ENCODE measurements at regions not wholly inside any gene's neighbourhood (a gene's known extent, or its start where the extent isn't known, plus 50 kb on each side); places are given as distances from the start of the nearest gene placed in this dataset.

DNA sequence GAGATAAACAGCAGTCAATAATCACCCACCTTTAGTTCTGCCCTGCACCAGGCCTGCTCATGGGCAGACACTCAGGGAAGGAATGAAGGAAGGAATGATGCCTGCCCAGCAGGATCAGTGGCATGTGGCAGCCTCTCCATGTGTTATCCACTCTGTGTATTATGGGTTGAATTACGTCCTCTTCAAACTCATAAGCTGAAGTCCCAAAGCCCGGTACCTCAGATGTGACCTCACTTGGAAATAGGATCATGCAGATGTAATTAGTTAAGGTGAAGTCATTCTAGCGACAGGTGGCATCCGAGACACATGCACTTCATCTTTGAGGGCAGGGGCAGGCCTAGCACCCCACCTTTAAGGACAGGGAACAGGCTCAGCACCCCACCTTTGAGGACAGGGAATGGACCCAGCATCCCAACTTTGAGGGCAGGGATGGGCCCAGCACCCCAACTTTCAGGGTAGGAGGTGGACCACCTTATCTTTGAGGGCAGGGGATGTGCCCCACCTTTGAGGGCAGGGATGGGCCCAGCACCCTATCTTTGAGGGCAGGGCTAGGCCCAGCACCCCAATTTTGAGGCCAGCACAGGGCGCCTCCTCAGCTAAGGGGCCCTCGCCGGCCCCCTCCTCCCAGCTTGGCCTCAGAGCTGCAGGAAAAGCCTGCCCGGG is 127.6 kb downstream of the URI1 start:
- Histone ChIP-seq H3K4me1 (ENCODE audit: control insufficient read depth in 4 of 4, insufficient read depth in 4 of 4, low read length in 3 of 4) (peaks cover 0 to 6% (median 0%) of the 10 kb centered on the region in 4 donors), H3K9me3 (ENCODE audit: control insufficient read depth in 4 of 4, low read length in 3 of 4) (no peaks in the 10 kb centered on the region), H3K36me3 (ENCODE audit: control insufficient read depth in 4 of 4, insufficient read depth in 3 of 4, low read depth in 1 of 4, low read length in 3 of 4) (no peaks in the 10 kb centered on the region), H3K9ac (ENCODE audit: low read depth in 1 of 2, low read length in 2 of 2) (no peak overlapping the region), H3K27me3 (ENCODE audit: control insufficient read depth in 4 of 4, insufficient read depth in 4 of 4, low read length in 3 of 4) (no peaks in the 10 kb centered on the region), H3K4me3 (ENCODE audit: low read depth in 1 of 3, low read length in 3 of 3) (no peak overlapping the region), H3K27ac (ENCODE audit: low read depth in 1 of 2, low read length in 2 of 2) (no peak overlapping the region)
- WGBS: 66% methylated on average over 8 of the region's 8 CpGs
- no peak for DNase-seq (ENCODE audit: low spot score)
- no peak for TF ChIP-seq EGR1 (IDR thresholded peaks at IDR 0.05; ENCODE audit: low read depth in 2 of 2)
- TF ChIP-seq RXRA (IDR thresholded peaks at IDR 0.05): no peak
- no peak for TF ChIP-seq HNF4G (IDR thresholded peaks at IDR 0.05)
- no peak for TF ChIP-seq TAF1 (conservative IDR thresholded peaks at IDR 0.05)
- TF ChIP-seq, protein P1, sequence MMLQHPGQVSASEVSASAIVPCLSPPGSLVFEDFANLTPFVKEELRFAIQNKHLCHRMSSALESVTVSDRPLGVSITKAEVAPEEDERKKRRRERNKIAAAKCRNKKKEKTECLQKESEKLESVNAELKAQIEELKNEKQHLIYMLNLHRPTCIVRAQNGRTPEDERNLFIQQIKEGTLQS (IDR thresholded peaks at IDR 0.05): no peak
- TF ChIP-seq YY1 (IDR thresholded peaks at IDR 0.05): no peak
- no peak for TF ChIP-seq NR2F2 (IDR thresholded peaks at IDR 0.05)
- no peak for TF ChIP-seq JUND (IDR thresholded peaks at IDR 0.05)
- TF ChIP-seq, protein P2, sequence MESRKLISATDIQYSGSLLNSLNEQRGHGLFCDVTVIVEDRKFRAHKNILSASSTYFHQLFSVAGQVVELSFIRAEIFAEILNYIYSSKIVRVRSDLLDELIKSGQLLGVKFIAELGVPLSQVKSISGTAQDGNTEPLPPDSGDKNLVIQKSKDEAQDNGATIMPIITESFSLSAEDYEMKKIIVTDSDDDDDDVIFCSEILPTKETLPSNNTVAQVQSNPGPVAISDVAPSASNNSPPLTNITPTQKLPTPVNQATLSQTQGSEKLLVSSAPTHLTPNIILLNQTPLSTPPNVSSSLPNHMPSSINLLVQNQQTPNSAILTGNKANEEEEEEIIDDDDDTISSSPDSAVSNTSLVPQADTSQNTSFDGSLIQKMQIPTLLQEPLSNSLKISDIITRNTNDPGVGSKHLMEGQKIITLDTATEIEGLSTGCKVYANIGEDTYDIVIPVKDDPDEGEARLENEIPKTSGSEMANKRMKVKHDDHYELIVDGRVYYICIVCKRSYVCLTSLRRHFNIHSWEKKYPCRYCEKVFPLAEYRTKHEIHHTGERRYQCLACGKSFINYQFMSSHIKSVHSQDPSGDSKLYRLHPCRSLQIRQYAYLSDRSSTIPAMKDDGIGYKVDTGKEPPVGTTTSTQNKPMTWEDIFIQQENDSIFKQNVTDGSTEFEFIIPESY (IDR thresholded peaks at IDR 0.05): no peak
- TF ChIP-seq, protein P3, sequence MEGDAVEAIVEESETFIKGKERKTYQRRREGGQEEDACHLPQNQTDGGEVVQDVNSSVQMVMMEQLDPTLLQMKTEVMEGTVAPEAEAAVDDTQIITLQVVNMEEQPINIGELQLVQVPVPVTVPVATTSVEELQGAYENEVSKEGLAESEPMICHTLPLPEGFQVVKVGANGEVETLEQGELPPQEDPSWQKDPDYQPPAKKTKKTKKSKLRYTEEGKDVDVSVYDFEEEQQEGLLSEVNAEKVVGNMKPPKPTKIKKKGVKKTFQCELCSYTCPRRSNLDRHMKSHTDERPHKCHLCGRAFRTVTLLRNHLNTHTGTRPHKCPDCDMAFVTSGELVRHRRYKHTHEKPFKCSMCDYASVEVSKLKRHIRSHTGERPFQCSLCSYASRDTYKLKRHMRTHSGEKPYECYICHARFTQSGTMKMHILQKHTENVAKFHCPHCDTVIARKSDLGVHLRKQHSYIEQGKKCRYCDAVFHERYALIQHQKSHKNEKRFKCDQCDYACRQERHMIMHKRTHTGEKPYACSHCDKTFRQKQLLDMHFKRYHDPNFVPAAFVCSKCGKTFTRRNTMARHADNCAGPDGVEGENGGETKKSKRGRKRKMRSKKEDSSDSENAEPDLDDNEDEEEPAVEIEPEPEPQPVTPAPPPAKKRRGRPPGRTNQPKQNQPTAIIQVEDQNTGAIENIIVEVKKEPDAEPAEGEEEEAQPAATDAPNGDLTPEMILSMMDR (IDR thresholded peaks at IDR 0.05; ENCODE audit: low read depth, low read length, missing input control): no peak
- TF ChIP-seq RAD21 (IDR thresholded peaks at IDR 0.05): no peak
- no peak for TF ChIP-seq HNF4A (conservative IDR thresholded peaks at IDR 0.05)
- no peak for TF ChIP-seq SP1 (IDR thresholded peaks at IDR 0.05)
- TF ChIP-seq, protein P4, sequence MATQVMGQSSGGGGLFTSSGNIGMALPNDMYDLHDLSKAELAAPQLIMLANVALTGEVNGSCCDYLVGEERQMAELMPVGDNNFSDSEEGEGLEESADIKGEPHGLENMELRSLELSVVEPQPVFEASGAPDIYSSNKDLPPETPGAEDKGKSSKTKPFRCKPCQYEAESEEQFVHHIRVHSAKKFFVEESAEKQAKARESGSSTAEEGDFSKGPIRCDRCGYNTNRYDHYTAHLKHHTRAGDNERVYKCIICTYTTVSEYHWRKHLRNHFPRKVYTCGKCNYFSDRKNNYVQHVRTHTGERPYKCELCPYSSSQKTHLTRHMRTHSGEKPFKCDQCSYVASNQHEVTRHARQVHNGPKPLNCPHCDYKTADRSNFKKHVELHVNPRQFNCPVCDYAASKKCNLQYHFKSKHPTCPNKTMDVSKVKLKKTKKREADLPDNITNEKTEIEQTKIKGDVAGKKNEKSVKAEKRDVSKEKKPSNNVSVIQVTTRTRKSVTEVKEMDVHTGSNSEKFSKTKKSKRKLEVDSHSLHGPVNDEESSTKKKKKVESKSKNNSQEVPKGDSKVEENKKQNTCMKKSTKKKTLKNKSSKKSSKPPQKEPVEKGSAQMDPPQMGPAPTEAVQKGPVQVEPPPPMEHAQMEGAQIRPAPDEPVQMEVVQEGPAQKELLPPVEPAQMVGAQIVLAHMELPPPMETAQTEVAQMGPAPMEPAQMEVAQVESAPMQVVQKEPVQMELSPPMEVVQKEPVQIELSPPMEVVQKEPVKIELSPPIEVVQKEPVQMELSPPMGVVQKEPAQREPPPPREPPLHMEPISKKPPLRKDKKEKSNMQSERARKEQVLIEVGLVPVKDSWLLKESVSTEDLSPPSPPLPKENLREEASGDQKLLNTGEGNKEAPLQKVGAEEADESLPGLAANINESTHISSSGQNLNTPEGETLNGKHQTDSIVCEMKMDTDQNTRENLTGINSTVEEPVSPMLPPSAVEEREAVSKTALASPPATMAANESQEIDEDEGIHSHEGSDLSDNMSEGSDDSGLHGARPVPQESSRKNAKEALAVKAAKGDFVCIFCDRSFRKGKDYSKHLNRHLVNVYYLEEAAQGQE (IDR thresholded peaks at IDR 0.05): no peak
- TF ChIP-seq FOXA2 (IDR thresholded peaks at IDR 0.05): no peak

Measured in liver (tissue), 8 donors.